Myocyte (in vitro differentiated cells): ENCODE measurements at regions not wholly inside any gene's neighbourhood (a gene's known extent, or its start where the extent isn't known, plus 50 kb on each side); places are given as distances from the start of the nearest gene placed in this dataset.

Source experiments
- DNase-seq: peaks from one replicate; pipeline ENCODE4 v3.0.0-alpha.2; 2012; ENCODE audit warnings: low read depth

DNA sequence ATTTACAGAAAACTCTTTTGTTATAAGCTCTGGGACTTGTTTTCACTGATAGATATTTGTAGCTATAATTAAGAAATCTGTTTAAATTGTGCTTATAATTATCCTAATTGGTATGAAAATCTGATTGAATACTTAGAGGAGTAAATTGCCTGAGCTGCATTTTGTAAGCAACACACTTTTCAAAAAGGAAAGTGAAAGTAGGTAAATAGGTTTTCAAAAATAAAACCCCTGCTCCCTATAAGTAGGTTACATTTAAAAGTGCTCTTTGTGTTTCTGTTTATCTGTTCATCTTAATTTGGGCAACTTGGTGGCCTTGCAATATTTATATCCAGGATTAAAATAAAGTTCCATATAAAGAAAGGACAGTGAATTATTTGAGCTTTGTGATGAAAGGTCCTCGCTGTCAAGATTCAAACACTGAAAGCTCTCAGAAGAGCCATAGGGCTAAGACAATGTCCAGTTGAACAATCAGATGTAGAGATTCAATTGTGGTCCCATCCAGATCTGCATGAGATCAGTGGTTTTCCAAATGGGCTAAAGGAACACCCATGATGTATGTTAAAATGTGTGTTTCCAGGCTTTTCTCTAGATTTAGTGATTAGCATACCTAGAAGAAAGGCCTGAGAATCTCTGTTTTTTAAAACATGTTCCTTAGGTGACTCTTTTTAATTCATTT, 371.6 kb downstream of the RPRM start:
- peak; percentile 9 for DNase-seq

DNA sequence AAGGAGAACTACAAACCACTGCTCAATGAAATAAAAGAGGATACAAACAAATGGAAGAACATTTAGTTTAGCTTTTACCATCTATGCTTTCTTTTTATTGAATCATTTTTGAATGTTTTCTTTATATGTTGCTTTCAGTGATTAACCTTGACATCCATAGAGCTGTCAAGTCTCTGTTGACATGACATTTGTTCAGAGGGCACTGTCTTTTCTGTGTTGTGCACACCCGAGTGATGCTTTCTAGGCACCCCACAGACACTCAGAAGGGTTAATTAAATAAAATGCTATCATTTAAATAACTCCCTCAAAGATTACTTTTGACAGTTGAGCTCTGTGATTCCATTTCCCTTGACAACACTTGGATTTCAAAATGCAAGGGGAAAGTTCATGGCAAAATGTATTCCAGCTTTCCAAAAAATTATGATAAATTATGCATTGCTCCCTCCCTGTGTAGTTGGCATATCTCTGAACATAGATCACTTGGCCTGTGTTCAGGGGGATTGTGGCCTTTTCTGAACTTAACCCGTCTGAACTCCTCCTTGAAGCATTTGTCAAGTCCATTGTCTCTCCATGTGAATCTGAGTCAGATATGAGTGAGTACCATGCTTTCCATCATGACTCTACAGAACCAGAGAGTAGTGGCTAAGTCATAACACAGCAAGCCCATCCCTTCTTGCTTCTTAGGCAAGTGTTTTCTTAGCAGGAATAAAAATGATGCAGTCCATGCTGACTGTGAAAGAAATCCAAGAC, 372.6 kb downstream of the RPRM start:
- DNase-seq, result peak; percentile 33

DNA sequence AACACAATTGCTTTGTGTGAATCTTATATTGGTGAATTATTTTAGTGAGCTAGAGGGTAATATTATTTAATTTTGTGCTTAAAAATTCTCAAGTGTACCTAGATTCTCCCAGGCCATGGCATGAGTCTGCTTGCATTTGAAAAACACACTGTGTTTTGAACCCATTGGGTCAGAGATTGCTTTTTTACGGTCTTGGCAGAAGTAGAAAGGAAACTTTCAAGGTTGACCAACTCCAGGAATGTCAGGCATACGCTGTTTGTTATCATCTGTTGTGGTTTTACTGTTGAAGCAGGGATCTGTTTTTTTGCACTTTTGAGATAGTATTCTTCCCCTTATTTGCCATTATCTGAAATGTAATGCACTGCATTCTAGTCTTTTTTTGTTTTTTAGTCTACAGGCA, 377.4 kb downstream of the RPRM start:
- no peak for DNase-seq

DNA sequence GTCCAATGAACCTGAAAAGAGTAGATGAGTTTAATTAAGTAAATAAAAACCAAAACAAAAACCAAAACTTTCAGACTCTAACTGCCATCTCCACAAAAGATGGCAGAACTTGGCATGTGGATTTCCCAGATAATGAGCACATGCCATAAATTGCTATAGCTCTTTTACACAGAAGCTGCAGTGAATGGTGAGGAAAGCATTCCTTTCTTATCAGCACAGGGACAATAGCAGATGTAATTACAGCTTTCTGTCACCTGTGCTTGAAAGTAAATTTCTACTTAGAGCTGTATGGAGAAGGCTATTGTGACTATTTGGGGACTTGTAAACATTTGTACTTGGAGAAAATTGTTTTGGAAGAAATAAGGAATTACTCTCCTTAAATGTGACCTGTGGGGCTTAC, 378.4 kb downstream of the RPRM start:
- no peak for DNase-seq

DNA sequence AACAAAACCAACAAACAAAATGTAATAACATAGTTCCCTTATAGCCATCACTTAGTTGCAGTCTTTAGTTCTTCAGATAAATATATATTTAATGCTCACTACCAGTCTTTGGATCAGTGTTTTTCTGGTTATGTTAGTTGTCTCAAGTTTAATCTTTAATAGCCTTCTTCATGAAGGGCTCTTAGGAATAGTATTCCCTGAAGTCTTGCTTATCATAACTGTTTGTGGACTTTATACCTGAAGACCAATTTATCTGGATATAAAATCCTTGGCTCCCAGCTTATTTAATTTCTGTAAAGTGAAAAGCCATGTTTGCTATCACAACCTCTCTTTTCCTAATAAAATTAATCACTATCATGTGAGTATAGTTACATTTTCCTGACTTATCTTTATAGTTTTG, 379.7 kb downstream of the ARL6IP6 start:
- DNase-seq, result no peak

DNA sequence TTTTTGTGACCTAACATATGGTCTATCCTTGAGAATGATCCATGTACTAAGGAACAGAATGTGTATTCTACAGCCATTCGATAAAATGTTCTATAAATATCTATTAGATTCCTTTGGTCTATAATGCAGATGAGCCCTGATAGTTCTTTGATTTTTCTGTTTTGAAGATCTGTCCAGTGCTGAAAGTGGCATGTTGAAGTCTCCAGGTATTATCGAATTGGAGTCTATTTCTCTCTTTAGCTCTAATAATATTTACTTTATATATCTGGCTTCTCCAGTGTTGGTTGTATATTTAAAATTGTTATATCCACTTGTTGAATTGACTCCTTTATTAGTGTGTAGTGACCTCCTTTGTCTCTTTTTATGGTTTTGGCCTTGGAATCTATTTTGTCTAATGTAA, 377.9 kb downstream of the ARL6IP6 start:
- DNase-seq, result no peak

DNA sequence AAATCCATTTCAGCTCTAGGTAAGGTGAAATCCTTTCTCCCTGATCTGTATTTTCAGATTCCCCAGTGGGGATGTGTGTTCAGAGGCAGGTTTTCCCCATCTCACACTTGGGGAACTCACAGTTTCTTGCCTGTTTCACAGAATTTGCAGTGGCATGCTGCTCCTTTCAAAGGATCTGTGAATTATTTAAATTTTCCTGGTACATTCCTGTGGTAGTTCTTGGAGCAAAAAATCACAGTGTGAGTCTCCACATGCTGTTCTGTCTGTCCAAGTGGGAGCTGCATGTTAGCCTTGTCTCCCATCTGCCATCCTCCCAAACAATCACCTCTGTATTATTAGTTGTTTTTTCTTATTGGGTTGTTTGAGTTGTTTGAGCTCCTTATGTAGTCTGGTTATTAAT, 372.9 kb downstream of the ARL6IP6 start:
- no peak for DNase-seq

DNA sequence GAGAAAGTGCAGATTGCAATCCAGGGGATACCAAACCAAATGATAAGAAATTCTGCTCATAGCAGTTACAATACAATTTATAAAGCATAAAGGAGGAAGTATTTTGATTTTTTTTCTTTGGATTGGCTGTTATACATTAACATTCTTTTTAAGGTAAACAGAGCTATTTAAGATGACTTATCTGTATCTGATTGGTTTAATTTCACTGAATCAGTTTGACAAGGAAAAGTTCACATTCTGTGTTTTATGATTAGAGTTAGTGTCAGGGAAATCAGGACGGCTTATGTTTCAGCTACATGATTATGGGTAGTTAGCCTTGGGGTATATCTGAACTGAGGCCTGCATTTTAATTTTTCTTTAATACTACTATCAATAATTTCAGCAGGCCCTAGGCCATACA, 360.9 kb downstream of the ARL6IP6 start:
- DNase-seq, result no peak

DNA sequence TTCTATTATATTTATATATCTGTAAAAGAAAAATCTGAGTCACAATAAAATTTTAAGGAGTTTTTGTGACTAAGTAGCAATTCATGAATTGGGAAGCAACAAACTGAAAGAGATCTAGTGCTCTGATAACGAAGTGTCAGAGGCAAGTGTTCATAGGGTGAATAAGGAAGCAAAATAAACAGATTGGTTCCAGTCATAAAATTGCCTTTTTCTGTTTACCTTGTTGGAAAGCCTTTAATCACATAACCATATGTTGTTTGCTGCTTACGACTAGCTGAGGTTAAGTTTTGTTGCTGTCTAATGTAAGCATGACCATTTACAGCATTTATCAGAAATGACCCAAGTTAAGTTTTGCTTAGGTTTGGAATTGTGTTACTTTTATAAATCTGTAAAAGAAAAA, 358.9 kb downstream of the ARL6IP6 start:
- no peak for DNase-seq

DNA sequence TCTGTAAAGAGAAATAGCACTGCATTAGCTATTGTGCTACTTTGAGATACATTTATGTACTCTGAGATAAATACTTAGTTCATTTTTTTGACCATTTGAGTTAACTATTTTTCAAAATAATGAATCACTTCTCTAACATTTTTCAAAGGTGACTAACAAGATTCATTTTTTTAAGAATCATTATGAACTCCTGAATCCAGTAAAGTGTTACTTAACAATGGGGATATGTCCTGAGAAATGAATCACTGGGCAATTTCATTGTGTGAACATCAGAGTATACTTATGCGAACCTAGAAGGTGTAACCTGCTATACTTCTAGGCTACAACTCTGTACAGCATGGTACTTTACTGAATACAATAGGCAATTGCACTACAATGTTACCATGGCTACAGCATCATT, 355.8 kb downstream of the ARL6IP6 start:
- DNase-seq, result no peak

DNA sequence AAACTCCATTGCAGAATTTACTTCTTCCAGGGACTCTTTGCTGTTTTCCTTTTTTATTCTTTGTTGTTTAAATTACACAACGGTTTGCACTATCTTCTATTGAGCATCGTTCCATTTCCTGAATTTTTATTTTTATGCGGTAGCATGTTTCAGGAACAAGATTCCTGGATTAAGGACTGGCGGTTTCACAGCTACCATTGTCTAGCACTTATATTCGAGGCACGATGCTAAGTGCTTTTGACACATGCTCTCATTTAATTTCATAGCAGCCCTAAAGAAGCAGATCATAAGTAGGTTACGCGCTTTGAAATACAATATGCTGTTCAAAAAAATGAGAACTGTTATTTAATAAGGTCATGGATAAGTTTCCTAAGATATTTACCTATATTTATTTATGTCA, 354.4 kb downstream of the ARL6IP6 start:
- DNase-seq, result no peak

DNA sequence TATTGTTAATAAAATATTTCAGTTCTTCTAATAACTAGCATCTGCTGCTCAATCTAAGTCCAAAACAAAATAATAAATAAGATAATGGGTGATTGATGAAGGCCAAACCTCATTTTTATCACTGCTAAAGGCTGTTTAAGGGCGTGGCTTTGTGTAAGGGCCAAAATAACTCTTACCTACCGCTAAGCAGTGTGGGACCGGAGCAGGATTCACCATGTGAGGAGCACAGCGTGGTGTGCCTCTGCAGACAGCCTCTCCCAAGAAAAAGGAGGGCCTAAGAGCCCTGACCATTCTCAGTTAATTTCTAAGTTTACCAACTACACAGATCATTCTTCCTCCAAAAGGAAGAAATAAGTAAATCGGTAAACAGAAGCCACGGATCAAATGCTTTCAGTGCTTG, 353.7 kb downstream of the ARL6IP6 start:
- no peak for DNase-seq

DNA sequence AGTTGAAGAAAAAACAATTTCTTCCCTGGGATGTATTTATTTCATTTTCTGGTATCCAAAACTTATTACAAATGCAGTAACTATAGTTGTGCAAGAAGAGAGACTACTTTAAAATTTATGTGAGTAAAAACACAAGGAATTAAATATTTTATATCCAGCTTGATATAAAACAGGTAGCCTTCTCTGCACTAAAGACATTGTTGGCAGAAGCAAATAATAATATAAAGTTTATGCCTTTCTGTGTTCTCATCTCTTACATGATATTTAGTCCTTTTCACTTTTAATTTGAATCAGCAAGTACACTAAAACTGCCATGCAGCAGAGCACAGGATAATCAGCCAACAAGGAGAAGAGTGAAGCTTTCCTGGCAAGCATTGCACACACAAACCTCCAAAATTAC, 352.7 kb downstream of the ARL6IP6 start:
- no peak for DNase-seq

DNA sequence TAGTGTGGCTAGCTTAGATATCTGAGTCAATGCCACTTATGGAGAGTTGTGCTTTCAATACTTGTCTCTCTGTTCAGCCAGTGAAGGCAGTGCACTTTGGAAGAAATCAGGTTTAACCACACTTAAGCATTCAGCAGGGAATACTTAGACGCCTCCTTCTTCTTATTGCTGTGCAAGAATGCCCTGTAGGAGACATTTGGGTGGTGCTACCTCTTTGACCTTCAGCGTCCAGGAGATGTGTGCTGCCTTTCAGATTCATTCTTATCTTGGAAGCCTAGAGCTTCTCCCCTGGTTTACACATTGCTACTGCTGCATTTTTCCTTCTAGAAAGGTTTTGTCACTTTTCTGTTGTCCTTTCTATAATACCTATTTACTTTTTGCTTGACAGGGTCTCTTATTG, 350.5 kb downstream of the ARL6IP6 start:
- no peak for DNase-seq

DNA sequence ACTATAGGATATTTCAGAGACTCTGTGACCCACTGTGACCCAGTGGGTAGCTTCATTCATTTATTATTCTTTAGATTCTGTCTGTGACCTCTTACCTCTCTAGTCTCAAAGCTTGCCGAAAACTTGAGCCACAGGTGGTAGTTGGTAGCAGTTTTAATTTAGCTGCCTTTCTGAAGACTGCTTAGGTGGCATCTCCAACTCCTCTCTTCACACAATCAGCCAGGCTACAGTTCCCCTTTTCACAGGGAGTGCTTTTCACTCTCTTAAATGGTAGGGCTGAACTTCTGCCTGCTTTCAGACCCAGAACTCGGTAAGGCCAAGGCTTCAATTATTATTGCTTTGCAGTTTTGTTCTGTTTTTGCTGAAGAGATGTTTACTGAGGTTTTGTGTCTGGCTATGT, 349.6 kb downstream of the ARL6IP6 start:
- no peak for DNase-seq

DNA sequence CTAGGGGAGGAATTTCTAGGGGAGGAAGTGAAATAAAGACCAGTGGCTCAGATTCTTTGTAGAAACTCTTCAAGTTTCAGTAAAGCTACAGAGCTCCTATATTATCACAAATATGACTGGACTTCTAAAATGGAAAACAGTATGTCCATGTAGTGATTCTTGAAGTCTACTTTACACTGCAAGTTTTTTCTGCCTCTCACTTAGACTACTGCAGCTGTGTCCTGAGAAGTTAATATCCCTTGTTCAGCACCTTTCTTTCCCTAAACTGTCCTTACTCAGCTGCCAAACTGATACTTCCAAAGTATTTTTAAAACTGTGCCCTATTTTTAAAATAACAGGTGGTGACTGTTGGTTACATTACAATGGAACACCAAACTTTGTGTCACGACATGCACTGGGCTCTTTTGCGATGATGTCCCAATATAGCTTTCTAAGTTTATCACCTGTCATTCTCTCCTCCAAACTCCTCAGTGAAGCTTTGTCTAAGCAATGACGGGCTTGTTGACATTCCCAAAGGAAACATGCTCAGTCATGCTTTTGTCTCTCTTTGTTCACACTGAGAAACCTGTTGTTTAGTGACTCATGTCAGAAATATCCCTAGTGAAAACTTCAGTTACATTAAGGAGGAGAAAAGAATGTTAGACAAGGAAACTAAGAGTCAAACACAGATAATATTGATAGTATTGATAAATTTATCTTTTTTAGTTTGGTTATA, 341.1 kb downstream of the ARL6IP6 start:
- DNase-seq, result peak; percentile 97

DNA sequence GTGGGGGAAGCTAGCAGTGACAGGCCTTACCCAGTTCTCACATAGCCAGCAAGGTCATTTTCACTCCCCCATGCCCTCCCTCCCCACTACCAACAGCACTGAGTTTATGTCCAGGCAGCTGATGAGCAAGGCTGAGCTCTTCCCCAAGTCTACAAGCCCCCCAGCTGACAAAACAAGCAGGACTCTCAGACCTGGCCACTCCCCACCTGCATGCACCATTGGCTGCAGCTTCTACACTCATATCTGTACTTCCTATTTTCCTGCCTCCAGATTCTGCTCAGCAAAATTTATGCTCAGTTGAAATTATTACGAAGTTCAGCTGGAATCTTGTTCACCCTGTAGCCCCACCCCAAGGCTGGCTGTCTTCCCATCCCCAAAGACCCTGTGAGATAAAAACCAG, 339.3 kb downstream of the ARL6IP6 start:
- DNase-seq, result no peak

DNA sequence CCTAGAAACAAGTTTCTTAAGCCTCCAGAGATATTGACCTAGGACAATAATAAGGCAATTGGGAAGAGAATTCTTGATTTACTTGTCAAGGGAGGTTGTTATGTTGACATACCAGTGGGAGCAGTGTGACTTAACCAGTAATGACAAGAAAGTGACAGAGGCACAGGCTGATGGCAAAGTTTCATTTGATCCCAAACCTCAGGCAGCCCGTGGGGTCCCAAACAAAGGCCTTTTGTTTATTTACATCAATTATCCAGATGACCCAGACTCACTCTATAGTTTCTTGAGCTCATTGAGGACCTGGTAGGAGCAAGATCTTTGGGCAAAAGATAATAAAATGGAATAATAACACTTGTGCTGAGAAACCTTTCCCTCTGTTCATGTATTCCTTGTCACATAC, 336.8 kb downstream of the ARL6IP6 start:
- DNase-seq, result no peak

DNA sequence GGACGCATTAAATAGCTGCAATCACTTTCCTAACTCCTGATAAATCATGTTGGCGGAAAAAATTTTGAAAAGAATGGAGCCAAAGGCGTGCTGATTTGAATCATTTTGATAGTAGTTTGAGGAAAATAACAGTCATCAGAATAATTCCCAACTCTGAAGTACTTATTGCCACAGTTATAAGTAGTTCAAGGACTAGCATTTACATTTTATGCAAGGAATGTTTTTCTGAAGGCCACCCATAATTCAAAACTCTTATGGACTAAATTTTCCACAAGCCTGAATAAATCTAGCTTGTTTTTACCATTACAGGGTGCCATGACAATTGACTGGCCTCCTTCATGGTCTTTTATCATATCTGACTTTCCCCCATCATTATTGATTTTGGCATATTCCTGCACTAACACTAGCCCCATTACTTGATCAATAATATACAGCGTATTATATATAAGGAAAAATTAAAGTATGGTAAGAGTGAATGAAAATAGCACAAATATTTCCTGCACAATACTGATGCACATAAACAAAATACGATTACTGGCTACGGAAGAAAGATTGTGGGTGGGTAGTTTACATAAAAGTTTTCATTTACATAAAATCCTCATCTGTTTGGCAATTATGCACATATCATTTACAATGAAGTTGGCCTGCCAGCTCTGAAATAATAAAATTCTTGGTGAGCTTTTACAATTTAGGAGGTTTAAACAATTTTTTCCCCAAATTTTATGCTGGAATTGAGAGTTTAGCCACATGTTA, 334.6 kb downstream of the ARL6IP6 start:
- DNase-seq, result no peak

DNA sequence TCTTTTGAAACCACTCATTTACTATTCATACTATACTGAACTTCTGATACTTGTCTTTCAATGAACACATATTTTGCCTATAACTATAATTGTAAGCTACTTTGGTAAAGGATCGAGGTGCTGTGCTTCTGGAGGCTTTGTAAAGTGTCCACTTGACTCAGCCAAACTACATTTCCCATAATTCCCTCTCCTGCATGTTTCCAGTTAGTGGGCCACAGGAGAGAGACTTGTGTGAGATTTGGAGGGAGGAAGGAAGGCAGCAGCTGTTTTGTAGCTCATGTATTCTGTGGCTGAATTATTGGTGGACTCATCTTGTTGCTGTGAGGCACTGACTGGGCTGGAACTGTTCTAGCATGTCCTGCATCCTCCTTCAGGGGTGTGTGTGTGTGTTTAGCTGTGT, 328.8 kb downstream of the ARL6IP6 start:
- peak; percentile 69 for DNase-seq

DNA sequence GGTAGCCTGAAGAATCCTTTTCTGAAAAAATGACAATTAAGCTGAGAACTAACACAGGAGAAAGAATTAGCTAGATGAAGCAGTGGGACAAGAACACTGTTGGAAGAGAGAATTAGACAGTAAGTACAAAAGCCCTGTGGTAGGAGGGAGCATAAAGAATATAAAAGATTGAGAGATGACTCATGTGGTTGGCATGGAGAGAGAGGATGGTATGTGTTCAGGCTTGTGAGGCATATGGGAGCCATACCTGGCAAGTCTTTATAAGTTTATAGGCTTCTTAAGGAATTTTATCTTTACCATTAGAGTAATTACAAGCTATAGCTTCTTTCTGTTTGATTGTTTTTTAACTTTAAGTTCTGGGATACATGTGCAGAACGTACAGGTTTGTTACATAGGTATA, 325.0 kb downstream of the ARL6IP6 start:
- DNase-seq, result no peak

DNA sequence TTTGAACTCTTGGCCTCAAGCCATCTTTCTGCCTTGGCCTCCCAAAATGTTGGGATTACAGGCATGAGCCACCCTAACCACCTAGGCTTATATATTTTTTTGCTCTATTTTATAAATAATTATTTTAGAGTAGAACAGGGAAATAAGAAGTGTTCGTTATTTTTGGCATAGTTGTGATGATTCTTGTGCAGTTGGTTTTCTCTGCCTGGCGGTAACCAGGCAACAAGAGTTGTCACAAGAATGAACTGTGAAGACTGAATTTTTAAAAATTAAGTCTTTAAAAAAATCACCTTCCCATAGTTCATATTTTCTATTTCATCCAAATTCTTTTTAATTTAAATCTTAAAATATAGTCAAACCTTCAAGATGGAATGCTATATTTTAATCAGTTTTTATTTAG, 310.2 kb downstream of the ARL6IP6 start:
- DNase-seq, result no peak
